CD4-positive, alpha-beta T cell (primary cell): ENCODE measurements at regions not wholly inside any gene's neighbourhood (a gene's known extent, or its start where the extent isn't known, plus 50 kb on each side); places are given as distances from the start of the nearest gene placed in this dataset.

Experiments used
- ATAC-seq: fragments of 200-7000 bp; cut with Tn5 transposase; one replicate; pipeline ENCODE4 v1.10.0; 2022; ENCODE audit warnings: mild to moderate bottlenecking; ENCODE audit not compliant: poor library complexity
- CTCF ChIA-PET: fragments of 350-600 bp; sonication (Branson Sonifier 250); formaldehyde crosslinking; loops from one replicate; lab custom pipeline; 2021; ENCODE audit warnings: antibody characterized with exemption, inconsistent platforms; lab: Charles Lee
- POLR2A ChIA-PET: fragments of 350-600 bp; sonication (Branson Sonifier 250); formaldehyde crosslinking; loops from one replicate; lab custom pipeline; 2021; ENCODE audit warnings: antibody characterized with exemption, inconsistent platforms; lab: Charles Lee
- DNase-seq, 14 experiments: peaks; one replicate each; pipeline ENCODE4 v3.0.0-alpha.2; 2013 to 2020; ENCODE audit warnings: mixed read lengths in 2 of 14
- H3K27ac ChIP-seq, 2 donors: one replicate each; pipeline versions ENCODE4 v1.5.1 to v1.7.0; 2013; ENCODE audit warnings: low read length in 2 of 2, low read depth in 1 of 2, mild to moderate bottlenecking in 1 of 2
- H3K27me3 ChIP-seq, 2 experiments: 1 replicate in 1 of 2; 2 replicates in 1 of 2; pipeline versions ENCODE4 v1.6.1 to v1.7.0; 2013; ENCODE audit warnings: low read length in 2 of 2, control low read depth in 1 of 2, mild to moderate bottlenecking in 1 of 2, moderate library complexity in 1 of 2; ENCODE audit not compliant: insufficient read depth in 2 of 2, control insufficient read depth in 1 of 2
- H3K36me3 ChIP-seq: one replicate; pipeline ENCODE4 v1.6.1; 2013; ENCODE audit warnings: low read length, control low read depth; ENCODE audit not compliant: insufficient read depth
- H3K4me1 ChIP-seq: one replicate; pipeline ENCODE4 v1.6.1; 2013; ENCODE audit warnings: low read length, control low read depth; ENCODE audit not compliant: insufficient read depth
- H3K4me3 ChIP-seq: one replicate; pipeline ENCODE4 v1.5.1; 2013; ENCODE audit warnings: mild to moderate bottlenecking, low read length, moderate library complexity
- H3K9me3 ChIP-seq, 2 experiments: 1 replicate in 1 of 2; 2 replicates in 1 of 2; pipeline versions ENCODE4 v1.6.1 to v1.7.0; 2013; ENCODE audit warnings: low read length in 2 of 2, mild to moderate bottlenecking in 2 of 2, control low read depth in 1 of 2, moderate library complexity in 1 of 2; ENCODE audit not compliant: control insufficient read depth in 1 of 2, insufficient read depth in 1 of 2
- H3K27ac Mint-ChIP-seq: one replicate; pipeline ENCODE4 v1.8.0; 2020; ENCODE audit warnings: mixed read lengths
- H3K27me3 Mint-ChIP-seq: one replicate; pipeline ENCODE4 v1.8.0; 2021; ENCODE audit warnings: mixed read lengths
- H3K36me3 Mint-ChIP-seq: one replicate; pipeline ENCODE4 v1.8.0; 2021; ENCODE audit warnings: low read depth, mixed read lengths
- H3K4me1 Mint-ChIP-seq: one replicate; pipeline ENCODE4 v1.8.0; 2021; ENCODE audit warnings: low read depth, mixed read lengths
- H3K4me3 Mint-ChIP-seq: one replicate; pipeline ENCODE4 v1.8.0; 2020; ENCODE audit warnings: mild to moderate bottlenecking, mixed read lengths
- H3K9me3 Mint-ChIP-seq: one replicate; pipeline ENCODE4 v1.8.0; 2020; ENCODE audit warnings: mixed read lengths
- CTCF ChIP-seq: fragments of 200-600 bp; IDR thresholded peaks from one replicate; pipeline ENCODE4 v1.8.0; 2022; ENCODE audit warnings: antibody characterized with exemption, mild to moderate bottlenecking
- intact Hi-C, 2 experiments: fragments of 100-400 bp; cut with DNase I in 1 of 2; cut with micrococcal nuclease in 1 of 2; formaldehyde crosslinking; loops; one replicate each; pipeline versions ENCODE4 v1.15.1 to v1.9.0; 2023 to 2025; cut with DNase I, micrococcal nuclease

DNA sequence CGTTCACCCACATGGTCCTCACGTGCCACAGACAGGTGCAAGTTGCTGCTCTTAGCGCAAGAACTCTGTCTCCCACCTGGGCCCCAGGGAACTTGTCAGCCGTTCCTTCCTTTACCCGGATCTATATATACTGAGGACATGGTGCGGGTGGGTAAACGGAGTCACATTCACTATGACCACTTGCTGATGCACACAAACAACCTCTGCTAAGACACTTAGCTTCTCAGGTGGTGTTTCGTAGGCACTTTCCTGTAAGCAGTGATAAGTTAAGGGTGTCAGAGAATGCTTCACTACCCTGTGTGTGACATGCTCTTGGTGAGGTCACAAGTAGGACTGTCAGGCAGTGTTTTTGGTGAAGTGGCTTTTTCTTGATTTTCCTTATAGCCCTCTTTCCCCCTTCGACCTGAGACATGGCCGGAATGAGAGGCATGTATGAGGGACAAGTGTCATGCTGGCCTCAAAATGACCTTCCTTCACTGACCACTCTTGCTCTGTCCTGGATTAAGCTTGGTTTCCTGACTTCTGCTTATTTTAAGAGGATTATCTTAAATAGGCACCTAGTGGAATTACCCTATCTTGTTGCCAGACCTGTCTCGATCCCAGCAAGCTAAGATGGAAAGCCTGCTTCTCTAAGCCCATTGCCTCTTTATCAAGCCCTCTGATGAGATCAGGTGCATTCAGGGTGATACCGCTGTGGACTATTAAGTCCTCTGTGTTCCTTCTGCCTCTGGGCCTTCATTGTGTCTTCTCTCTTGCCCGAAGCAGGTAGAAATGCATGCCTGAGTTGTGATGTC is 97.1 kb upstream of the CELF4 start:
- Histone ChIP-seq H3K36me3 (no peaks in the 10 kb centered on the region), H3K4me3 (no peak overlapping the region), H3K4me1 (no peaks in the 10 kb centered on the region), H3K27me3 (peaks cover 0 to 2% of the 10 kb centered on the region in 2 experiments), H3K9me3 (peaks cover 0 to 9% of the 10 kb centered on the region in 2 experiments), H3K27ac (no peak overlapping the region)
- Mint-ChIP-seq H3K4me1 (no peaks in the 10 kb centered on the region), H3K4me3 (no peak overlapping the region), H3K27ac (no peak overlapping the region), H3K27me3 (peaks cover 4% of the 10 kb centered on the region), H3K36me3 (no peaks in the 10 kb centered on the region), H3K9me3 (no peaks in the 10 kb centered on the region)
- ATAC-seq = no peak
- POLR2A ChIA-PET = no interaction called here
- intact Hi-C loops = no loop called here
- CTCF ChIA-PET = no interaction called here
- DNase-seq = no peak
- TF ChIP-seq CTCF = no peak

DNA sequence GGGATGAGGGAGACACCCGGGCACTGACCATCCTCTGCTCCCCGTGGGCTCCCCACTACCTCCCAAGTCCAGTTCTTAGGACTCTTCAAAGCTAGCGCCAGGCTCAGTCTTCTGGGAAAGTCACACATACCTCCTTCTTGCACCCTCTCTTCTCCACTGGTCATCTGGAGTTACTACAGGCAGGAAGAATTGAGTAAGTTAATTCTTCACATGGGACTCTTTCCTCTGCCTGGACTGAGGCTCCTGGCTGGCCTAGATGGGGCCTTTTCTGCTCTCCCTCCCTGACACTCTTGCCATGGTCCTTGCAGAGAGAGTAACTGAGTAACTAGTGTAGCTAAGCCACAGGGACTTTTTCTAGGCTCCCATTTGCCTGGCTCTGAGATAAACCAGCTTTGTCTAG is 96.5 kb upstream of the CELF4 start:
- intact Hi-C loops = no loop called here
- no peak overlapping the region for H3K4me3 ChIP-seq
- Mint-ChIP-seq H3K4me1 (no peaks in the 10 kb centered on the region), H3K9me3 (no peaks in the 10 kb centered on the region), H3K27me3 (peaks cover 4% of the 10 kb centered on the region), H3K27ac (no peak overlapping the region), H3K36me3 (no peaks in the 10 kb centered on the region), H3K4me3 (no peak overlapping the region)
- H3K36me3 ChIP-seq = no peaks in the 10 kb centered on the region
- H3K9me3 ChIP-seq = peaks cover 0 to 9% of the 10 kb centered on the region in 2 experiments
- DNase-seq (no peak), ATAC-seq (no peak)
- no peak for TF ChIP-seq CTCF
- ChIA-PET CTCF (no interaction called here), POLR2A (no interaction called here)
- no peaks in the 10 kb centered on the region for H3K4me1 ChIP-seq
- no peak overlapping the region for H3K27ac ChIP-seq
- H3K27me3 ChIP-seq = peaks cover 0 to 2% of the 10 kb centered on the region in 2 experiments

DNA sequence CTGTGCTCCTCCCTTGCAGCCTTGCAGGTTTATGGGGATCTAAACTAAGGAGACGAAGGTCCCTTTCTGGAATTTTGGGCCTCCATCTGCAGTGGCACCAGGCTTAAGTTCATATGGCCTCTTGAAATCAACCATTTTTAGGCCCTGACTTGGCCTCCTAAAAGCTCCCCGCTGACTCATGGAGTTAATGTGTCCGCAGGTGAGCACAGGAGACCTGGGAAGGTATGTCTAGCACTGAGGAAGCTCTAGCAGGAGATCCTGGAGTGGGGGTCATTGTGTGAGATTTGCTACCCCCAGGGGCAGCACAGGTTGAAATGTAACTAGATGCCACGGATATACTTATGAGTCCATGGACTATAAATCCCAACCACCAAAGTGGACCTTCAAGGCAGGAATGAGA is 95.9 kb upstream of the CELF4 start:
- H3K27ac Mint-ChIP-seq = no peak overlapping the region
- ATAC-seq (no peak), DNase-seq (no peak)
- no peaks in the 10 kb centered on the region for H3K9me3 Mint-ChIP-seq
- no peaks in the 10 kb centered on the region for H3K4me1 Mint-ChIP-seq
- intact Hi-C loops = no loop called here
- ChIA-PET CTCF (no interaction called here), POLR2A (no interaction called here)
- Histone ChIP-seq H3K36me3 (no peaks in the 10 kb centered on the region), H3K4me1 (no peaks in the 10 kb centered on the region), H3K4me3 (no peak overlapping the region), H3K27me3 (peaks cover 0 to 2% of the 10 kb centered on the region in 2 experiments), H3K9me3 (peaks cover 0 to 9% of the 10 kb centered on the region in 2 experiments), H3K27ac (no peak overlapping the region)
- no peaks in the 10 kb centered on the region for H3K36me3 Mint-ChIP-seq
- TF ChIP-seq CTCF = no peak
- peaks cover 4% of the 10 kb centered on the region for H3K27me3 Mint-ChIP-seq
- H3K4me3 Mint-ChIP-seq = no peak overlapping the region
